ENCODE measurements at regions not wholly inside any gene's neighbourhood (a gene's known extent, or its start where the extent isn't known, plus 50 kb on each side); places are given as distances from the start of the nearest gene placed in this dataset.

- no peak for DNase-seq
Observed at GRCh38 chr2:71749671-71750101, 296.3 kb downstream of the DYSF start.

GRCh38 chr2:71748227-71748626, 294.9 kb downstream of the DYSF start:
- DNase-seq: no peak

GRCh38 chr2:71747559-71747958, 294.2 kb downstream of the DYSF start:
- DNase-seq: no peak

- no peak for DNase-seq
Observed at GRCh38 chr2:71746946-71747501, 293.7 kb downstream of the DYSF start.

- DNase-seq: no peak
Observed at GRCh38 chr2:71744781-71745180, 291.4 kb downstream of the DYSF start.

- no peak for DNase-seq
Observed at GRCh38 chr2:71743995-71744675, 290.8 kb downstream of the DYSF start.

- DNase-seq: no peak
Observed at GRCh38 chr2:71742953-71743601, 289.7 kb downstream of the DYSF start.

- DNase-seq: no peak
Observed at GRCh38 chr2:71736986-71737385, 283.6 kb downstream of the DYSF start.

GRCh38 chr2:71736091-71736861, 282.9 kb downstream of the DYSF start:
- DNase-seq: no peak

Data from COR-L47 (cell line).